PC-9 (cell line): ENCODE measurements at regions not wholly inside any gene's neighbourhood (a gene's known extent, or its start where the extent isn't known, plus 50 kb on each side); places are given as distances from the start of the nearest gene placed in this dataset.

ENCODE experiments used
- CTCF ChIP-seq: fragments of 200-600 bp; sonication (generic); conservative IDR thresholded peaks from 2 replicates; pipeline ENCODE4 v1.6.1; 2017; ENCODE audit warnings: mixed run types, antibody characterized with exemption, mild to moderate bottlenecking, moderate library complexity
- EZH2 ChIP-seq: fragments of 200-600 bp; sonication (generic); IDR thresholded peaks from 2 replicates; pipeline ENCODE4 v1.8.0; 2017; ENCODE audit warnings: antibody characterized with exemption, low read depth

- TF ChIP-seq EZH2: no peak
- no peak for TF ChIP-seq CTCF
Measured at GRCh38 chr3:147299656-147300055, 106.7 kb downstream of the ZIC4 start.
